ENCODE measurements at regions not wholly inside any gene's neighbourhood (a gene's known extent, or its start where the extent isn't known, plus 50 kb on each side); places are given as distances from the start of the nearest gene placed in this dataset.
"Not testable (repeated sequence)": the region's sequence is repeated elsewhere in the genome, so short reads cannot be mapped to it uniquely, and the experiment has no call there.

DNA sequence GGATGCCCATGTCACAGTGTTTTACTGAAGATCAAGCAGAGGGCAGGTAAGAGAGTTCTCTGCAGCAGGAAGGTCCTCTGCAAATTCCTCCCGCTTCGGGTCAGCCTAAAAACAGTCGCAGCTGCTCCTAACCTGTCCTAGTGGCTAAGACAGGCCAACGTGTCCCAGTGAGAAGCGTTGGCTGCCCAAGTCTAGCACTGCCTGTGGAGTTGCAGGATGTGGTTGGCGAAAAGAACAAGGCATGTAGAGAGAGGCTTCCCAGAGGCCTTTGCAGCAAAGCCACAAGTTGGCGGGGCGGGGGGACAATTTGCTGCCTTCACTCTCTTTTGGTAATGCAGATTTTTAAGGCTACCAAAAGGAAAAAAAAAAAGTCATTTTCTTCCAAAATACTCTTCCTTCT lies 340.1 kb downstream of the BCL11B start:
- TF ChIP-seq, protein P1, sequence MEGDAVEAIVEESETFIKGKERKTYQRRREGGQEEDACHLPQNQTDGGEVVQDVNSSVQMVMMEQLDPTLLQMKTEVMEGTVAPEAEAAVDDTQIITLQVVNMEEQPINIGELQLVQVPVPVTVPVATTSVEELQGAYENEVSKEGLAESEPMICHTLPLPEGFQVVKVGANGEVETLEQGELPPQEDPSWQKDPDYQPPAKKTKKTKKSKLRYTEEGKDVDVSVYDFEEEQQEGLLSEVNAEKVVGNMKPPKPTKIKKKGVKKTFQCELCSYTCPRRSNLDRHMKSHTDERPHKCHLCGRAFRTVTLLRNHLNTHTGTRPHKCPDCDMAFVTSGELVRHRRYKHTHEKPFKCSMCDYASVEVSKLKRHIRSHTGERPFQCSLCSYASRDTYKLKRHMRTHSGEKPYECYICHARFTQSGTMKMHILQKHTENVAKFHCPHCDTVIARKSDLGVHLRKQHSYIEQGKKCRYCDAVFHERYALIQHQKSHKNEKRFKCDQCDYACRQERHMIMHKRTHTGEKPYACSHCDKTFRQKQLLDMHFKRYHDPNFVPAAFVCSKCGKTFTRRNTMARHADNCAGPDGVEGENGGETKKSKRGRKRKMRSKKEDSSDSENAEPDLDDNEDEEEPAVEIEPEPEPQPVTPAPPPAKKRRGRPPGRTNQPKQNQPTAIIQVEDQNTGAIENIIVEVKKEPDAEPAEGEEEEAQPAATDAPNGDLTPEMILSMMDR (IDR thresholded peaks at IDR 0.05; ENCODE audit: low read depth, low read length, missing control alignments): no peak
- H3K4me3 ChIP-seq (ENCODE audit: low read depth, low read length): no peak overlapping the region
- no peak for DNase-seq (ENCODE audit: low read depth)
- in situ Hi-C loops (cut with HindIII; ENCODE audit: low sequenced_read_pairs): no loop called here

DNA sequence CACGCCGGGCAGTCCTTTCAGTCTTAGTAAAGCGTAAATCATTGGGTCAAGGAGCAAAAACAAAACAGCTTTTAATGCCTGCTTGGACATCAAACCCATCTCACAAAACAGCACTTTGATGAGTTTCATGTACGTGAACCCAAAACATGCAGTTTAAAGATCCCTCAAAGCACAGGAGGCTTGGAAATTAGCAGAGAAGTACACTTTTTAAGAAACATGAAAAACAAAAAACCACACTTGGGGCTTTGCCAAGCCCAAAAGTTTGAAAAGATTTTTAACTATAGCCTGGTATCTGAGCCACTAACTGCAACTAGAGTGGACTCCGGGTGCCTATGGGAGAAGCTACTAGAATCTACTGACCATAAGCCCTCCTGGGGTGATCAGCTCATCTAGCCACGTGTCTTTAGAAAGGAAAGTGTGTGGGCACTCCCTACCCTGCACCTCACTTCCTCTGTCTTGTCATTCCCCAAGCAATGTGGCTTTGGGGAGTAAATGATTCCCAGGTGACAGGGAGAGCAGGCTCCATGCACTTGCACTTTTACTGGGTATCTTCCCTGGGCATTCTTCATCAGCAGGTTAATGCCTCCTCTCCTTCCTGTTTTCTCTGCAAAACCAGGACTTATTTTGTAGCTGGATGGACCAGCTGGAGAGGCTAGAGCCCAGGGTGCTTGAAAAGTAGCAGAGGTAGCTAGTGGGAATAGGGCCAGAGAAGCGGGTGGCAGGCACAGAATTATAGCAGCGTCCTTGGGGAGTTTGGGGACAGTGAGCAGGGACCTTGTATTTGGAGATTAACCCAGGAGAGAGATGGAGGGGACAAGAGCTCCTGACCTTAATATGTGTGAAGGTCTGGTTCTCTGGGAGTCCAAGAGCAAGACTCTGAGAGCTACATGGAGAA lies 339.3 kb downstream of the BCL11B start:
- in situ Hi-C loops (cut with HindIII; ENCODE audit: low sequenced_read_pairs): no loop called here
- DNase-seq (ENCODE audit: low read depth): no peak
- H3K4me3 ChIP-seq (ENCODE audit: low read depth, low read length): no peak overlapping the region
- TF ChIP-seq, protein P1 (IDR thresholded peaks at IDR 0.05; ENCODE audit: low read depth, low read length, missing control alignments): no peak

- in situ Hi-C loops (cut with HindIII; ENCODE audit: low sequenced_read_pairs); H3K4me3 ChIP-seq (ENCODE audit: low read depth, low read length); DNase-seq (ENCODE audit: low read depth): not testable (repeated sequence)
Measured at GRCh38 chr14:98934569-98934968, 337.4 kb downstream of the BCL11B start.

DNA sequence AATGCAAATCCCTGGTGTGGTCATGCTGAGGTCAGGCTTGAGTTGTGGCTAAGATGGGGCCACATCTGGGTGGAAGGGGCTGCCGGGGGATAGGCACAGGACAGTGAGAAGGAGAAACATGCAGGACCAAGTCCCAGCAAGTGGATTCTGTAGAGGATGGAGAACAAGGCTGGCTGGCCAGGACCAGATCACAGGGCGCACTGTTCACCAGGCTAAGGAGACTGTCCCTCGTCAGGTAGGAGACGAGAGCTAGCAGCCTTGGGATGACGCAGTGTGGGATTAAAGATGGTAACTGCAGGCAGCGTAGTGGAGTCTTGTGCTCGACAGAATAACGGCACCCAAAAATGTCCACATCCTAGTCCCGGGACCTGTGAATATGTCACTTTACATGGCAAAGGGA lies 336.1 kb downstream of the BCL11B start:
- DNase-seq (ENCODE audit: low read depth): no peak
- TF ChIP-seq, protein P1 (IDR thresholded peaks at IDR 0.05; ENCODE audit: low read depth, low read length, missing control alignments): no peak
- in situ Hi-C loops (cut with HindIII; ENCODE audit: low sequenced_read_pairs): no loop called here
- no peak overlapping the region for H3K4me3 ChIP-seq (ENCODE audit: low read depth, low read length)

- DNase-seq (ENCODE audit: low read depth): no peak
- TF ChIP-seq, protein P1 (IDR thresholded peaks at IDR 0.05; ENCODE audit: low read depth, low read length, missing control alignments): no peak
- in situ Hi-C loops (cut with HindIII; ENCODE audit: low sequenced_read_pairs): no loop called here
Measured at GRCh38 chr14:98937021-98937420, 335.0 kb downstream of the BCL11B start.

GRCh38 chr14:98937712-98938505 lies 334.1 kb downstream of the BCL11B start:
- H3K4me3 ChIP-seq (ENCODE audit: low read depth, low read length): no peak overlapping the region
- in situ Hi-C loops (cut with HindIII; ENCODE audit: low sequenced_read_pairs): no loop called here
- TF ChIP-seq, protein P1 (IDR thresholded peaks at IDR 0.05; ENCODE audit: low read depth, low read length, missing control alignments): no peak
- DNase-seq (ENCODE audit: low read depth): no peak

More at GRCh38 chr14:98937021-98937420, 335.0 kb downstream of the BCL11B start:
- no peak overlapping the region for H3K4me3 ChIP-seq (ENCODE audit: low read depth, low read length)
